T-helper 1 cell treated with Interleukin-12 subunit alpha and Interleukin-12 subunit beta and Interleukin-4 antibody, amounts not matched to agents 30 μg/mL and 1 μg/mL, for 36 hours (primary cell): ENCODE measurements at regions not wholly inside any gene's neighbourhood (a gene's known extent, or its start where the extent isn't known, plus 50 kb on each side); places are given as distances from the start of the nearest gene placed in this dataset.
"Not testable (repeated sequence)": the region's sequence is repeated elsewhere in the genome, so short reads cannot be mapped to it uniquely, and the experiment has no call there.

Experiments used
- H3K27ac Mint-ChIP-seq: one replicate; pipeline ENCODE4 v1.8.0; 2021; ENCODE audit warnings: mild to moderate bottlenecking, mixed read lengths
- H3K27me3 Mint-ChIP-seq: one replicate; pipeline ENCODE4 v1.8.0; 2021; ENCODE audit warnings: low read depth, mixed read lengths
- H3K36me3 Mint-ChIP-seq: one replicate; pipeline ENCODE4 v1.8.0; 2021; ENCODE audit warnings: low read depth, mixed read lengths
- H3K4me1 Mint-ChIP-seq: one replicate; pipeline ENCODE4 v1.8.0; 2021; ENCODE audit warnings: low read depth, mixed read lengths
- H3K4me3 Mint-ChIP-seq: one replicate; pipeline ENCODE4 v1.8.0; 2021; ENCODE audit warnings: mild to moderate bottlenecking, moderate library complexity, mixed read lengths
- H3K9me3 Mint-ChIP-seq: one replicate; pipeline ENCODE4 v1.8.0; 2021; ENCODE audit warnings: mixed read lengths

DNA sequence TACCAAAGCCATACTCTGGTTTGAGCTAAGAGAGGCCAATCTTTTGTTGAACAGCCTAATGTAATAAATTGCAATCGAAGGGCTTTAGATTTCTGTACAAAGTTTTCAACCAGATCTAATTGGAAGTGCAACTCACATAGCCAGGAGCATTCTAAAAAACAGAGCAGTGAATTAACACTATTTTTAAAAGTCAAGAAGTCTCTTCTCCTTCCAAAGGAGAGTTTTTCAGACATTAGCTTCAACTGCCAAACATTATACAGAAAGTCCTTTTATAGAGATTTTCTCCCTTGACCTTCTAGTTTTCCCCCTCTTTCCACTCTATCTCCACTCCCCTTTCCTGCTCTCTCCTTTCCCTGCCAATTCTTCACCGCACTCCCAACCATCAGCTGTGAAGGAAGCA is 259.6 kb downstream of the NOVA1 start:
- Mint-ChIP-seq H3K27ac (no peak overlapping the region), H3K36me3 (no peaks in the 10 kb centered on the region), H3K4me3 (no peak overlapping the region), H3K27me3 (no peaks in the 10 kb centered on the region), H3K4me1 (no peaks in the 10 kb centered on the region), H3K9me3 (peaks cover 21% of the 10 kb centered on the region)

DNA sequence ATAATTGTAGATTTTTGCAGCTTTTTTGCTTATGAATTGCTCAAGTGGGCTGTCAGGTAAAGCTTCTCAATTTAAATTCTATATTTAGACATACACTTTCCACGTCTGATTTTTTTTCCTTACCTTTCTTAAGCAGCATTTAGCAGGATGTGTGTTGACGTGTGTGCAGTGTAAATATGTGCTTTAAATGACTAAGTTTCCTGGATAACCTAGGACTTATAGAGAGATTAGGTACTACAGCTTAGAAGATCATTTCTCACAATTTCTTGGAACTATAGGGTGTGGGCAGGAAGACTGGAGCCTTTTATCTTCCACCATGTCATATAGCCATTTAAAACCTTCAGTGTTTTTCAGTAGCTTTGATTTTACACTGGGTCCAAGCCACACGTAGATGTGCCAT is 263.5 kb downstream of the NOVA1 start:
- H3K27me3 Mint-ChIP-seq: no peaks in the 10 kb centered on the region
- H3K36me3 Mint-ChIP-seq: no peaks in the 10 kb centered on the region
- no peaks in the 10 kb centered on the region for H3K4me1 Mint-ChIP-seq
- peaks cover 27% of the 10 kb centered on the region for H3K9me3 Mint-ChIP-seq
- no peak overlapping the region for H3K27ac Mint-ChIP-seq
- no peak overlapping the region for H3K4me3 Mint-ChIP-seq

GRCh38 chr14:26332966-26333365 is 264.9 kb downstream of the NOVA1 start:
- no peak overlapping the region for H3K4me3 Mint-ChIP-seq
- no peak overlapping the region for H3K27ac Mint-ChIP-seq
- peaks cover 23% of the 10 kb centered on the region for H3K9me3 Mint-ChIP-seq
- no peaks in the 10 kb centered on the region for H3K36me3 Mint-ChIP-seq
- H3K27me3 Mint-ChIP-seq: no peaks in the 10 kb centered on the region
- no peaks in the 10 kb centered on the region for H3K4me1 Mint-ChIP-seq

DNA sequence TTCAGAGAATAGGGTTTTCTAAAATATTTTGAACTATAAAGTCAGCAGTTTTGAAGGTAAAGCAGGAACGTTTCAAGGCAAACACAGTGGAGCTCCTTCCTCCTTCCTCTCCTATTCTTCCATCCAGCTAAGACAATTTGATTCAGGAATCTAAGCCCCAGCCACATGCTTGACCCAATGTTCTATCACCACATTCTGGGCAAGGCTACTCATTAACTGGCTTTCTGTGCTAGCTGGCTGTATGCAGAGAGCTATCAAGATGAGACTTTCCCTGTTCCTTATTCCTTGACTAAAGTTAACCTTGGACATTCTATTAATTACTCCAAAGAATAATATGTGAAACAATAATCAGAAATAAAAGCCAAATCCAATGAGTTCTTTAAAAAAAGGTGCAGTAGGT is 266.9 kb downstream of the NOVA1 start:
- Mint-ChIP-seq H3K27ac (no peak overlapping the region), H3K4me1 (no peaks in the 10 kb centered on the region), H3K9me3 (peaks cover 25% of the 10 kb centered on the region), H3K27me3 (no peaks in the 10 kb centered on the region), H3K36me3 (no peaks in the 10 kb centered on the region), H3K4me3 (no peak overlapping the region)

DNA sequence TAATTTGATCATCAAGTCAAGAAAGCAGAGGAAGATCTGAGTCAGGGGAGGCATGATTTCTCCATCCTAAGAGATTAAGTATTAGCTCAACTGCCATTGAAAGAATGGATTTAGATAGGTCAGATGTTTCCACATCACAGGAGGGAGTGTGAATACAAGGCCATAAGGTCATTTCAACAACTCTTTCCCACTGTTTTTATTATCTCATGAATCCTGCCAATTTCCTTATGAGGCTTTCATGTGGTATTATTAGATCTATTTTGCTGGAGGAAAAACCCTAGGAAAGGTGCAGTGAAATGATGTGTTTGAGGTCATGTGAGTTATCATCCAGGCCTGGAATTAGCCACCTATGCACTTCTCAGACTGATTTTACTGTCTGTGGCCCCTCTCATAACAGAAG is 269.0 kb downstream of the NOVA1 start:
- Mint-ChIP-seq H3K9me3 (peaks cover 34% of the 10 kb centered on the region), H3K4me3 (no peak overlapping the region), H3K4me1 (no peaks in the 10 kb centered on the region), H3K36me3 (no peaks in the 10 kb centered on the region), H3K27me3 (no peaks in the 10 kb centered on the region), H3K27ac (no peak overlapping the region)

DNA sequence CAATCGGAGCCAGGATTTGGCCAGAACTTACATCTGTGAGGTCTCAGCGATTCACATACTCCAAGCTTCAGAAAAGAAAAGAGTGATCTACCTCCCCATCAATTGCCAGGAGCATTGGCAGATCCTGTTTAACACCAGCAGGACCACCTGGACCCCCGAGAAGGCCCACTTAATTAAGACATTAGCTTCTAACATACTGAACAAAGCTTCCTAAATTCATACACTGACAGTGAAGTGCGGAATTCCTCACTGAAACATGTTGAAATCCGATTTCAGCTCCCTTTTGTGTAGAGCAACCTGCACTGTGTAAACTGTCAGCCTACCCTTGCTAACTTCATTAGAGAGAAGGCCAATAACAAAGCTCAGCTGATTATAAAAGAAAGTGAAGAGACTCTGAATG is 274.0 kb downstream of the NOVA1 start:
- H3K4me1 Mint-ChIP-seq: no peaks in the 10 kb centered on the region
- no peak overlapping the region for H3K4me3 Mint-ChIP-seq
- no peaks in the 10 kb centered on the region for H3K27me3 Mint-ChIP-seq
- H3K36me3 Mint-ChIP-seq: no peaks in the 10 kb centered on the region
- no peak overlapping the region for H3K27ac Mint-ChIP-seq
- H3K9me3 Mint-ChIP-seq: peaks cover 45% of the 10 kb centered on the region

GRCh38 chr14:26320886-26321285 is 276.9 kb downstream of the NOVA1 start:
- Mint-ChIP-seq H3K36me3 (no peaks in the 10 kb centered on the region), H3K27me3 (no peaks in the 10 kb centered on the region), H3K4me1 (no peaks in the 10 kb centered on the region), H3K27ac (no peak overlapping the region), H3K4me3 (no peak overlapping the region), H3K9me3 (peaks cover 36% of the 10 kb centered on the region)

GRCh38 chr14:26319139-26319864 is 278.5 kb downstream of the NOVA1 start:
- Mint-ChIP-seq H3K4me1 (no peaks in the 10 kb centered on the region), H3K27me3 (no peaks in the 10 kb centered on the region), H3K27ac (no peak overlapping the region), H3K9me3 (peaks cover 33% of the 10 kb centered on the region), H3K4me3 (no peak overlapping the region), H3K36me3 (no peaks in the 10 kb centered on the region)

GRCh38 chr14:26304056-26304455 is 293.8 kb downstream of the NOVA1 start:
- peaks cover 33% of the 10 kb centered on the region for H3K9me3 Mint-ChIP-seq

DNA sequence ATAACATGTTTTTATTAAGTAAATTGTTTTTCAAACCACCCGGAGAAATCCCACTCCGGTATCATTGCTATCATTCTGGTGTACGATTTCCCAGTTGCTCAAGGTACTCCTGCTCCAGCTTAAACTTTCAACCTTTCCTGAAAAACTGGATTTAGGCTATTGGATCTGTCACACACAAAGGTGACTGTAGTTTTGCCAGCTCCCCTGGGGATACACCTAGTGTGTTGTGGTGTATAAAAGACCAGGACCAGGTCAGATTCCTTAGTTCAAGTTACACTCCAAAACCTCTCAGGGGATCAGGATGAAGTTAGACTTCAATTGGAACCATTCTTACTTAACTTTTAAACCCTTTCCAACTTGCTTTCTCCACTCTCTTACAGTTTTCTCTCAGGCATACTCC is 303.9 kb downstream of the NOVA1 start:
- Mint-ChIP-seq H3K4me1 (no peaks in the 10 kb centered on the region), H3K4me3 (no peak overlapping the region), H3K27me3 (no peaks in the 10 kb centered on the region), H3K9me3 (peaks cover 26% of the 10 kb centered on the region), H3K27ac (no peak overlapping the region), H3K36me3 (no peaks in the 10 kb centered on the region)

More at GRCh38 chr14:26304056-26304455, 293.8 kb downstream of the NOVA1 start:
- no peaks in the 10 kb centered on the region for H3K4me1 Mint-ChIP-seq
- no peak overlapping the region for H3K4me3 Mint-ChIP-seq
- no peaks in the 10 kb centered on the region for H3K36me3 Mint-ChIP-seq
- H3K27me3 Mint-ChIP-seq: no peaks in the 10 kb centered on the region
- no peak overlapping the region for H3K27ac Mint-ChIP-seq

DNA sequence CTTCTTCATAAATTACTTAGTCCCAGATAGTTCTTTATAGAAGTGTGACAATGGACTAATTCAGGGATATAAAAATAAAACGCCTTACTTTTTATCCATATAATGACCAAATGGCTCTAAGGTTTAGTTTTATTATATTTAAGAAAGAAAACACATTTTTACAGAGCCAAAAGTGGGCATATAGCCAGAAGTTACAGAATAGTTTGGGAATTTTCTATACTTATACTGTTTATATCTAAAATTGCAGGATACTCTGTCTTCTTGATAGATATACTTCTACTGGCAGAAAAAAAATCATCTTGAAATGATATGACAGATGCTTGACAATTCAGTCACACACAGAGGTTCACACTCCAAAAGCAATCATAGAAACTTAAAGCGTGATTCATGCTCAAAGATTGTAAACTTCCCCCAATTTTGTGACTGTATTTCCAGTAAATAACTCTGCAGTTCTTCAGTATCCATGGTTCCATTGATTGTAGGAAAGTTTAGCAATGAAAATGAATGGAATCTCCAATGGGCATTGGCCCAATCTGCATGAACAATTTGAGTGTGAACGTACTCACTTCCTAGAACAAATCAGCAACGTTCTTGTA is 307.8 kb downstream of the NOVA1 start:
- H3K4me3 Mint-ChIP-seq: no peak overlapping the region

GRCh38 chr14:26286913-26287205 is 311.0 kb downstream of the NOVA1 start:
- Mint-ChIP-seq H3K9me3 (peaks cover 20% of the 10 kb centered on the region), H3K27ac (no peak overlapping the region), H3K27me3 (no peaks in the 10 kb centered on the region), H3K4me3 (no peak overlapping the region), H3K36me3 (no peaks in the 10 kb centered on the region), H3K4me1 (no peaks in the 10 kb centered on the region)

More for the DNA sequence above, 307.8 kb downstream of the NOVA1 start:
- H3K4me1 Mint-ChIP-seq: no peaks in the 10 kb centered on the region
- no peak overlapping the region for H3K27ac Mint-ChIP-seq
- no peaks in the 10 kb centered on the region for H3K27me3 Mint-ChIP-seq
- no peaks in the 10 kb centered on the region for H3K36me3 Mint-ChIP-seq
- H3K9me3 Mint-ChIP-seq: peaks cover 25% of the 10 kb centered on the region

- H3K27me3 Mint-ChIP-seq: no peaks in the 10 kb centered on the region
- no peak overlapping the region for H3K27ac Mint-ChIP-seq
- no peaks in the 10 kb centered on the region for H3K4me1 Mint-ChIP-seq
- H3K36me3 Mint-ChIP-seq: no peaks in the 10 kb centered on the region
- peaks cover 20% of the 10 kb centered on the region for H3K9me3 Mint-ChIP-seq
- H3K4me3 Mint-ChIP-seq: no peak overlapping the region
Measured at GRCh38 chr14:26286081-26286912, 311.5 kb downstream of the NOVA1 start.

GRCh38 chr14:26282578-26282977 is 315.3 kb downstream of the NOVA1 start:
- no peak overlapping the region for H3K4me3 Mint-ChIP-seq
- H3K9me3 Mint-ChIP-seq: peaks cover 11% of the 10 kb centered on the region
- no peaks in the 10 kb centered on the region for H3K36me3 Mint-ChIP-seq
- no peaks in the 10 kb centered on the region for H3K27me3 Mint-ChIP-seq
- no peaks in the 10 kb centered on the region for H3K4me1 Mint-ChIP-seq
- no peak overlapping the region for H3K27ac Mint-ChIP-seq

GRCh38 chr14:26282011-26282410 is 315.8 kb downstream of the NOVA1 start:
- not testable (repeated sequence) for H3K27me3 Mint-ChIP-seq, H3K36me3 Mint-ChIP-seq, H3K4me3 Mint-ChIP-seq, H3K27ac Mint-ChIP-seq, H3K4me1 Mint-ChIP-seq
- peaks cover 11% of the 10 kb centered on the region for H3K9me3 Mint-ChIP-seq
